PC-3 (cell line): ENCODE measurements at regions not wholly inside any gene's neighbourhood (a gene's known extent, or its start where the extent isn't known, plus 50 kb on each side); places are given as distances from the start of the nearest gene placed in this dataset.

Experiments used
- ATAC-seq: fragments of 200-7000 bp; cut with Tn5 transposase; 2 replicates; pipeline ENCODE4 v1.9.1; 2020; ENCODE audit warnings: mild to moderate bottlenecking, moderate library complexity
- BruUV-seq: library from RNA; stranded (reverse); fragments of 400-500 nt; replicated peaks from 2 replicates; lab custom pipeline; 2021; lab: Mats Ljungman, UMichigan
- CTCF ChIA-PET: fragments of 300-600 bp; sonication (Branson Sonifier 250); formaldehyde crosslinking; loops from one replicate; lab custom pipeline; 2022; ENCODE audit warnings: antibody characterized with exemption; lab: Charles Lee
- POLR2A ChIA-PET: fragments of 300-600 bp; sonication (Branson Sonifier 250); formaldehyde crosslinking; loops from one replicate; lab custom pipeline; 2022; ENCODE audit warnings: antibody characterized with exemption; ENCODE audit not compliant: unreplicated experiment; lab: Charles Lee
- DNase-seq: peaks from one replicate; pipeline ENCODE4 v3.0.0-alpha.2; 2015
- H2AFZ ChIP-seq: fragments of 300-600 bp; sonication (generic); 2 replicates; pipeline ENCODE4 v1.6.0; 2016; ENCODE audit warnings: antibody characterized with exemption, low read length
- H3F3A ChIP-seq: fragments of 300-600 bp; sonication (generic); one replicate; pipeline ENCODE4 v1.6.0; 2017; ENCODE audit warnings: antibody characterized with exemption, low read length, control low read depth, mild to moderate bottlenecking; ENCODE audit not compliant: unreplicated experiment
- H3K27ac ChIP-seq: fragments of 300-600 bp; sonication (generic); 2 replicates; pipeline ENCODE4 v1.5.1; 2016; ENCODE audit warnings: mild to moderate bottlenecking, low read length
- H3K27me3 ChIP-seq: fragments of 300-600 bp; sonication (generic); 2 replicates; pipeline ENCODE4 v1.6.1; 2016; ENCODE audit warnings: low read length, mixed read lengths
- H3K36me3 ChIP-seq: fragments of 300-600 bp; sonication (generic); 2 replicates; pipeline ENCODE4 v1.6.1; 2016; ENCODE audit warnings: low read depth, mixed run types, low read length, mixed read lengths
- H3K4me1 ChIP-seq: fragments of 300-600 bp; sonication (generic); 2 replicates; pipeline ENCODE4 v1.5.1; 2016; ENCODE audit warnings: low read length; ENCODE audit not compliant: insufficient read depth
- H3K4me2 ChIP-seq: fragments of 300-600 bp; sonication (generic); 2 replicates; pipeline ENCODE4 v1.6.0; 2016; ENCODE audit warnings: low read length
- H3K4me3 ChIP-seq: fragments of 300-600 bp; sonication (generic); 2 replicates; pipeline ENCODE4 v1.5.1; 2016; ENCODE audit warnings: mild to moderate bottlenecking, low read length, mixed read lengths
- H3K79me2 ChIP-seq: fragments of 300-600 bp; sonication (generic); 2 replicates; pipeline ENCODE4 v1.6.1; 2017; ENCODE audit warnings: low read length, mixed read lengths
- H3K9ac ChIP-seq: fragments of 300-600 bp; sonication (generic); 2 replicates; pipeline ENCODE4 v1.6.0; 2016; ENCODE audit warnings: mild to moderate bottlenecking, low read length
- H3K9me2 ChIP-seq: fragments of 300-600 bp; sonication (generic); replicated peaks from 2 replicates; pipeline ENCODE4 v1.6.1; 2016; ENCODE audit warnings: mixed run types, low read length, mixed read lengths
- H3K9me3 ChIP-seq: fragments of 300-600 bp; sonication (generic); 2 replicates; pipeline ENCODE4 v1.6.1; 2016; ENCODE audit warnings: low read length, mixed read lengths
- H4K20me1 ChIP-seq: fragments of 300-600 bp; sonication (generic); 2 replicates; pipeline ENCODE4 v1.6.1; 2016; ENCODE audit warnings: low read length, mixed read lengths
- CTCF ChIP-seq: fragments of 300-600 bp; sonication (generic); conservative IDR thresholded peaks from 2 replicates; pipeline ENCODE4 v1.5.1; 2017; ENCODE audit warnings: antibody characterized with exemption, low read depth, mild to moderate bottlenecking, low read length
- EZH2 ChIP-seq: fragments of 300-600 bp; sonication (generic); IDR thresholded peaks from one replicate; pipeline ENCODE4 v1.6.1; 2017; ENCODE audit warnings: antibody characterized with exemption, mild to moderate bottlenecking, low read length; ENCODE audit not compliant: unreplicated experiment
- EZH2phosphoT487 ChIP-seq: fragments of 300-600 bp; sonication (generic); IDR thresholded peaks from 2 replicates; pipeline ENCODE4 v1.6.1; 2018; ENCODE audit warnings: mild to moderate bottlenecking, antibody characterized with exemption, low read length, borderline replicate concordance
- intact Hi-C: fragments of 100-400 bp; cut with micrococcal nuclease; formaldehyde crosslinking; loops from 2 replicates; pipeline ENCODE4 v1.9.0; 2023

- Histone ChIP-seq H3K4me3 (no peak overlapping the region), H3K4me1 (peaks cover 13% of the 10 kb centered on the region), H3K4me2 (no peak overlapping the region), H3K27me3 (no peaks in the 10 kb centered on the region), H3K9ac (no peak overlapping the region), H3K79me2 (no peaks in the 10 kb centered on the region), H4K20me1 (no peaks in the 10 kb centered on the region), H2AFZ (0 out of 2 replicates have a peak overlapping the region, but pooled peaks have one; percentile 2), H3F3A (no peaks in the 10 kb centered on the region), H3K27ac (no peak overlapping the region), H3K9me3 (no peaks in the 10 kb centered on the region), H3K36me3 (no peaks in the 10 kb centered on the region), H3K9me2 (no peaks in the 10 kb centered on the region)
- TF ChIP-seq EZH2phosphoT487 = no peak
- TF ChIP-seq EZH2 = no peak
- TF ChIP-seq CTCF = no peak
- intact Hi-C loops = no loop called here
- ATAC-seq = no peak
- CTCF ChIA-PET = no interaction called here
- no peak for DNase-seq
- no TSS peak for BruUV-seq
- POLR2A ChIA-PET = no interaction called here
Measured at GRCh38 chr11:101727451-101727850, 143.6 kb upstream of the TRPC6 start.

GRCh38 chr11:101726988-101727387, 143.2 kb upstream of the TRPC6 start:
- H3K4me3 ChIP-seq = no peak overlapping the region
- peaks cover 13% of the 10 kb centered on the region for H3K4me1 ChIP-seq
- peak; percentile 16; the same call in 1 of the 2 replicates for ATAC-seq
- H3F3A ChIP-seq = no peaks in the 10 kb centered on the region
- no peaks in the 10 kb centered on the region for H4K20me1 ChIP-seq
- no TSS peak for BruUV-seq
- no peaks in the 10 kb centered on the region for H3K27me3 ChIP-seq
- H3K9me3 ChIP-seq = no peaks in the 10 kb centered on the region
- ChIA-PET CTCF (no interaction called here), POLR2A (no interaction called here)
- no peaks in the 10 kb centered on the region for H3K79me2 ChIP-seq
- DNase-seq = no peak
- TF ChIP-seq EZH2 (no peak), CTCF (no peak), EZH2phosphoT487 (no peak)
- H3K9ac ChIP-seq = no peak overlapping the region
- no peaks in the 10 kb centered on the region for H3K9me2 ChIP-seq
- 0 out of 2 replicates have a peak overlapping the region, but pooled peaks have one; percentile 2 for H2AFZ ChIP-seq
- H3K27ac ChIP-seq = no peak overlapping the region
- H3K36me3 ChIP-seq = no peaks in the 10 kb centered on the region
- H3K4me2 ChIP-seq = no peak overlapping the region
- intact Hi-C loops = no loop called here

GRCh38 chr11:101723371-101723770, 139.6 kb upstream of the TRPC6 start:
- no peaks in the 10 kb centered on the region for H3K9me2 ChIP-seq
- H2AFZ ChIP-seq = no peak overlapping the region
- H3K4me1 ChIP-seq = peaks cover 36% of the 10 kb centered on the region
- CTCF ChIA-PET = no interaction called here
- DNase-seq (peak; percentile 89), ATAC-seq (peak; percentile 83)
- no peak overlapping the region; the same call in 1 of the 2 replicates for H3K9ac ChIP-seq
- H3K9me3 ChIP-seq = no peaks in the 10 kb centered on the region
- H4K20me1 ChIP-seq = no peaks in the 10 kb centered on the region
- POLR2A ChIA-PET = no interaction called here
- no peaks in the 10 kb centered on the region for H3F3A ChIP-seq
- BruUV-seq = no TSS peak
- H3K27ac ChIP-seq = peak overlapping the region; percentile 61
- H3K36me3 ChIP-seq = no peaks in the 10 kb centered on the region
- intact Hi-C loops = loop anchor here (5.0 kb wide), 3 partner anchors 39 to 266 kb away; no protein-coding TSS in a partner anchor
- H3K27me3 ChIP-seq = no peaks in the 10 kb centered on the region
- no peaks in the 10 kb centered on the region for H3K79me2 ChIP-seq
- TF ChIP-seq EZH2 (no peak), EZH2phosphoT487 (no peak), CTCF (no peak)
- H3K4me3 ChIP-seq = no peak overlapping the region
- H3K4me2 ChIP-seq = peak overlapping the region; percentile 48
